Esophagus squamous epithelium (tissue), 4 donors: ENCODE measurements at regions not wholly inside any gene's neighbourhood (a gene's known extent, or its start where the extent isn't known, plus 50 kb on each side); places are given as distances from the start of the nearest gene placed in this dataset.

Experiments used
- POLR2A ChIP-seq, 4 donors: fragments of 450-650 bp; IDR thresholded peaks; one replicate each; pipeline ENCODE4 v1.6.1; 2017; ENCODE audit warnings: antibody characterized with exemption in 4 of 4, mild to moderate bottlenecking in 4 of 4, moderate library complexity in 3 of 4
- TF ChIP-seq, protein P1 (sequence below), 6 experiments: fragments of 450-650 bp in 4 of 6; fragments of 200-600 bp in 2 of 6; sonication (generic) in 2 of 6; IDR thresholded peaks; one replicate each; pipeline ENCODE4 v1.5.1; 2016 to 2019; ENCODE audit warnings: antibody characterized with exemption in 6 of 6, mild to moderate bottlenecking in 4 of 6, moderate library complexity in 4 of 6

DNA sequence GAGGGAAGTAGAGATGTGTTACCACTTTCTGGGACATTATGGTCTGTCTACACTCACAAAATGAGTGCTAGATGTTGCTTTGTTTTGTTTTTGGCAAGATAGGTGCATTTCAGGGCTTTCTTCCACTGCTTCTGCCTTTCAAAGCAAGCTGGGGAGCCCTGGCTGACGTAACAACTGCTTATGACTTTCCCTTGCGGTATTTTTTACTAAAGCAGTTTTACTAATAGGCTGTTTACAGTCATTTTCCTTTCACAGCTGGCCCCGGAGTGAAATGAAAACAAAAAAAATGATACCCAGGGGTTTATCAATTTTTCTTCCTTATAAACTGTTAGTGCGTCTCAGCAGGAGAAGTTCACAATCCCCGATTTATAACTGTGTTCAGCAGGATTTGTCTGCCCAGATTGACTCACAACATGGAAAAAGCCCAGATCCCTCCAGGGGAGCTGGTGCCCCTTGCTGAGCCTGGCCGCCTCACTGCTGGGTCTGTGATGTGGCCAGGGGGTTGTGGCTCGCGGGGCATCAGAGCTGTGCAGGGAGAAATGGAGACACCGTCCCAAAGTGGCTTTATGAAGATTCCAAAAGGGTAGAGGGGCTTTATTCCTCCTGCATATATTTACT is 184.4 kb upstream of the HS3ST3A1 start:
- TF ChIP-seq, protein P1, sequence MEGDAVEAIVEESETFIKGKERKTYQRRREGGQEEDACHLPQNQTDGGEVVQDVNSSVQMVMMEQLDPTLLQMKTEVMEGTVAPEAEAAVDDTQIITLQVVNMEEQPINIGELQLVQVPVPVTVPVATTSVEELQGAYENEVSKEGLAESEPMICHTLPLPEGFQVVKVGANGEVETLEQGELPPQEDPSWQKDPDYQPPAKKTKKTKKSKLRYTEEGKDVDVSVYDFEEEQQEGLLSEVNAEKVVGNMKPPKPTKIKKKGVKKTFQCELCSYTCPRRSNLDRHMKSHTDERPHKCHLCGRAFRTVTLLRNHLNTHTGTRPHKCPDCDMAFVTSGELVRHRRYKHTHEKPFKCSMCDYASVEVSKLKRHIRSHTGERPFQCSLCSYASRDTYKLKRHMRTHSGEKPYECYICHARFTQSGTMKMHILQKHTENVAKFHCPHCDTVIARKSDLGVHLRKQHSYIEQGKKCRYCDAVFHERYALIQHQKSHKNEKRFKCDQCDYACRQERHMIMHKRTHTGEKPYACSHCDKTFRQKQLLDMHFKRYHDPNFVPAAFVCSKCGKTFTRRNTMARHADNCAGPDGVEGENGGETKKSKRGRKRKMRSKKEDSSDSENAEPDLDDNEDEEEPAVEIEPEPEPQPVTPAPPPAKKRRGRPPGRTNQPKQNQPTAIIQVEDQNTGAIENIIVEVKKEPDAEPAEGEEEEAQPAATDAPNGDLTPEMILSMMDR (IDR thresholded peaks at IDR 0.05) = no peak
- no peak for TF ChIP-seq POLR2A (IDR thresholded peaks at IDR 0.05)
